ENCODE measurements at regions not wholly inside any gene's neighbourhood (a gene's known extent, or its start where the extent isn't known, plus 50 kb on each side); places are given as distances from the start of the nearest gene placed in this dataset.

DNA sequence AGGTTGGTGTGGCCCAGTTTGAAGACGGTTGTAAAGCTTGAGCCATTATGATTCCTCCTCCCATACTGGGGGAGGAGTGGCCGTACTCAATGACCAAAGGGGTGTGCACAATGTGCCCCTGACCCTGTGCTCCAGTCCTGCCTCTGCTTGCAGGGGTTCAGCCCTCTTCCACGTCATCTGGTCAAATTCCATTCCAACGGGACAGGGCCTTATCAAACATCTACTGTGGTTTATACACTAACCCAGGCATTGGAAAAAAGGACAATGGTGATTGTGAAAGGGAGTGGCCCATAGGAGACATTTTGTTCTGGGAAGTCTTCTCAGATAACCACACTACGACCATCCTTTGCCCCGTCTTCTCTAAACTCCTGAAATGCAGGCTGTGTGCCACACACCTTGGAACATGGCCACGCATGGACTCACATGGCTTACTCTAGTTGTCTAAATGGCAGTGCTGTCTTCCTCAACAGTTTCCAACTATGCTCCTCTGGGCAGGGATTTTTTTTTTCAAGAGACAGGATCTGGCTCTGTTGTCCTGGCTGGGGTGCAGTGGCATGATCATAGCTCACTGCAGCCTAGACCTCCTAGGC lies 103.0 kb downstream of the JCAD start:
- TF ChIP-seq, protein P1, sequence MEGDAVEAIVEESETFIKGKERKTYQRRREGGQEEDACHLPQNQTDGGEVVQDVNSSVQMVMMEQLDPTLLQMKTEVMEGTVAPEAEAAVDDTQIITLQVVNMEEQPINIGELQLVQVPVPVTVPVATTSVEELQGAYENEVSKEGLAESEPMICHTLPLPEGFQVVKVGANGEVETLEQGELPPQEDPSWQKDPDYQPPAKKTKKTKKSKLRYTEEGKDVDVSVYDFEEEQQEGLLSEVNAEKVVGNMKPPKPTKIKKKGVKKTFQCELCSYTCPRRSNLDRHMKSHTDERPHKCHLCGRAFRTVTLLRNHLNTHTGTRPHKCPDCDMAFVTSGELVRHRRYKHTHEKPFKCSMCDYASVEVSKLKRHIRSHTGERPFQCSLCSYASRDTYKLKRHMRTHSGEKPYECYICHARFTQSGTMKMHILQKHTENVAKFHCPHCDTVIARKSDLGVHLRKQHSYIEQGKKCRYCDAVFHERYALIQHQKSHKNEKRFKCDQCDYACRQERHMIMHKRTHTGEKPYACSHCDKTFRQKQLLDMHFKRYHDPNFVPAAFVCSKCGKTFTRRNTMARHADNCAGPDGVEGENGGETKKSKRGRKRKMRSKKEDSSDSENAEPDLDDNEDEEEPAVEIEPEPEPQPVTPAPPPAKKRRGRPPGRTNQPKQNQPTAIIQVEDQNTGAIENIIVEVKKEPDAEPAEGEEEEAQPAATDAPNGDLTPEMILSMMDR (IDR thresholded peaks at IDR 0.05) = no peak
- no peak for TF ChIP-seq POLR2A (IDR thresholded peaks at IDR 0.05)
